ENCODE measurements at regions not wholly inside any gene's neighbourhood (a gene's known extent, or its start where the extent isn't known, plus 50 kb on each side); places are given as distances from the start of the nearest gene placed in this dataset.

GRCh38 chr3:98712726-98713125 lies 50.4 kb upstream of the ST3GAL6 start:
- no peak overlapping the region for H2AK9ac ChIP-seq (replicated peaks; ENCODE audit: low read depth, low read length, poor library complexity)
- H3K4me1 ChIP-seq (ENCODE audit: control insufficient read depth, insufficient read depth, low read length), result no peaks in the 10 kb centered on the region
- no peaks in the 10 kb centered on the region for H3K79me1 ChIP-seq (ENCODE audit: low read depth in 1 of 2, low read length in 2 of 2)
- H4K8ac ChIP-seq (ENCODE audit: low read depth in 2 of 2, low read length in 2 of 2), result no peak overlapping the region
- H3K4ac ChIP-seq (ENCODE audit: low read depth, low read length), result no peak overlapping the region
- no peaks in the 10 kb centered on the region for H3K36me3 ChIP-seq (ENCODE audit: control insufficient read depth, insufficient read depth, low read length)
- in situ Hi-C loops (cut with MboI; ENCODE audit: low sequenced_read_pairs), result no loop called here
- no peaks in the 10 kb centered on the region for H4K20me1 ChIP-seq (ENCODE audit: insufficient read depth, low read length)
- no peak overlapping the region for H3K23ac ChIP-seq (ENCODE audit: low read depth, low read length)
- BruUV-seq (replicated peaks), result no TSS peak
- no peak for TF ChIP-seq NFE2L2 (IDR thresholded peaks at IDR 0.05; ENCODE audit: low read depth, low read length)
- TF ChIP-seq MAZ (IDR thresholded peaks at IDR 0.05; ENCODE audit: borderline replicate concordance, low read depth, low read length), result no peak
- no peak for TF ChIP-seq MAFK (IDR thresholded peaks at IDR 0.05; ENCODE audit: low read depth, low read length)
- no peak for TF ChIP-seq POLR2A (IDR thresholded peaks at IDR 0.05; ENCODE audit: low read depth, low read length)
- no peak for TF ChIP-seq RCOR1 (IDR thresholded peaks at IDR 0.05; ENCODE audit: insufficient replicate concordance, low read length)
- no peak for TF ChIP-seq CEBPB (IDR thresholded peaks at IDR 0.05; ENCODE audit: low read depth, low read length)
- no peak for TF ChIP-seq CHD1 (IDR thresholded peaks at IDR 0.05; ENCODE audit: low read depth, low read length)
- TF ChIP-seq BHLHE40 (IDR thresholded peaks at IDR 0.05; ENCODE audit: low read depth, low read length), result no peak
- no peak for TF ChIP-seq SMC3 (IDR thresholded peaks at IDR 0.05; ENCODE audit: low read depth, low read length)
- no peak for TF ChIP-seq USF2 (IDR thresholded peaks at IDR 0.05; ENCODE audit: low read depth, low read length)
- TF ChIP-seq RAD21 (IDR thresholded peaks at IDR 0.05; ENCODE audit: low read length), result no peak
- no peak for TF ChIP-seq CTCF (conservative IDR thresholded peaks at IDR 0.05; ENCODE audit: low read depth, low read length)
- TF ChIP-seq RFX5 (IDR thresholded peaks at IDR 0.05; ENCODE audit: low read depth, low read length), result no peak
- TF ChIP-seq FOS (IDR thresholded peaks at IDR 0.05; ENCODE audit: low read depth, low read length), result no peak
- no peak for TF ChIP-seq MXI1 (IDR thresholded peaks at IDR 0.05; ENCODE audit: borderline replicate concordance, low read depth, low read length)
- TF ChIP-seq, protein P1, sequence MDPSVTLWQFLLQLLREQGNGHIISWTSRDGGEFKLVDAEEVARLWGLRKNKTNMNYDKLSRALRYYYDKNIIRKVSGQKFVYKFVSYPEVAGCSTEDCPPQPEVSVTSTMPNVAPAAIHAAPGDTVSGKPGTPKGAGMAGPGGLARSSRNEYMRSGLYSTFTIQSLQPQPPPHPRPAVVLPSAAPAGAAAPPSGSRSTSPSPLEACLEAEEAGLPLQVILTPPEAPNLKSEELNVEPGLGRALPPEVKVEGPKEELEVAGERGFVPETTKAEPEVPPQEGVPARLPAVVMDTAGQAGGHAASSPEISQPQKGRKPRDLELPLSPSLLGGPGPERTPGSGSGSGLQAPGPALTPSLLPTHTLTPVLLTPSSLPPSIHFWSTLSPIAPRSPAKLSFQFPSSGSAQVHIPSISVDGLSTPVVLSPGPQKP (IDR thresholded peaks at IDR 0.05; ENCODE audit: borderline replicate concordance, low read depth, low read length), result no peak
- no peak for ATAC-seq (ENCODE audit: low read depth)
- peaks cover 9% of the 10 kb centered on the region for H3K27me3 ChIP-seq (ENCODE audit: control insufficient read depth, insufficient read depth, low read length)
- no peaks in the 10 kb centered on the region for H3K9me1 ChIP-seq (ENCODE audit: insufficient read depth, low read length)
- H3K27ac ChIP-seq (ENCODE audit: insufficient read depth, low read length), result no peak overlapping the region
- no peak overlapping the region for H2AFZ ChIP-seq (replicated peaks; ENCODE audit: low read length, poor library complexity)
- H3K9me3 ChIP-seq (ENCODE audit: control insufficient read depth, insufficient read depth, low read length), result no peaks in the 10 kb centered on the region
- dilution Hi-C loops (cut with HindIII; ENCODE audit: low sequenced_read_pairs, unreplicated experiment), result no loop called here
- POLR2A ChIA-PET (ENCODE audit: unreplicated experiment), result no interaction called here
- H2BK5ac ChIP-seq (ENCODE audit: low read depth, low read length, poor library complexity, severe bottlenecking), result no peak overlapping the region
- H2BK15ac ChIP-seq (ENCODE audit: low read depth, low read length), result no peak overlapping the region
- no peak overlapping the region for H4K91ac ChIP-seq (ENCODE audit: insufficient read depth, low read depth, low read length)
- 100% methylated on average over 5 of the region's 6 CpGs; no CpG with 5 or more reads in 1 of the 2 experiments for WGBS, 2 experiments (ENCODE audit: extremely low coverage in 2 of 2, insufficient read length in 1 of 2)
- no peak overlapping the region for H3K56ac ChIP-seq (ENCODE audit: extremely low read depth, insufficient read depth, low read length)
- no peak overlapping the region for H2BK120ac ChIP-seq (ENCODE audit: low read depth, low read length)
- CTCF ChIA-PET, result no interaction called here
- H3K4me2 ChIP-seq (ENCODE audit: low read depth, low read length), result no peak overlapping the region
- no peak for DNase-seq
- no peak overlapping the region for H3K4me3 ChIP-seq (ENCODE audit: insufficient read depth, low read depth, low read length)
- intact Hi-C loops (cut with micrococcal nuclease), result no loop called here
- no peak overlapping the region for H3K18ac ChIP-seq (ENCODE audit: low read depth, low read length)
- no peak overlapping the region for H4K5ac ChIP-seq (ENCODE audit: low read depth, low read length)
- no peak overlapping the region for H2AK5ac ChIP-seq (ENCODE audit: low read depth, low read length)
- H2BK20ac ChIP-seq (ENCODE audit: low read depth, low read length), result no peak overlapping the region
- H3K9ac ChIP-seq (ENCODE audit: low read depth, low read length), result no peak overlapping the region
- H3K14ac ChIP-seq (replicated peaks; ENCODE audit: low read depth, low read length), result no peak overlapping the region
